ENCODE measurements at regions not wholly inside any gene's neighbourhood (a gene's known extent, or its start where the extent isn't known, plus 50 kb on each side); places are given as distances from the start of the nearest gene placed in this dataset.
"Not testable (repeated sequence)": the region's sequence is repeated elsewhere in the genome, so short reads cannot be mapped to it uniquely, and the experiment has no call there.

GRCh38 chr9:101893661-101894646, 155.5 kb upstream of the GRIN3A start:
- DNase-seq (ENCODE audit: low read depth in 2 of 3, low spot score in 1 of 3): no peak

- no peak for DNase-seq (ENCODE audit: low read depth in 2 of 3, low spot score in 1 of 3)
Measured at GRCh38 chr9:101881508-101881907, 143.1 kb upstream of the GRIN3A start.

GRCh38 chr9:101880846-101881245, 142.4 kb upstream of the GRIN3A start:
- DNase-seq (ENCODE audit: low read depth in 2 of 3, low spot score in 1 of 3): no peak

GRCh38 chr9:101878734-101879133, 140.3 kb upstream of the GRIN3A start:
- no peak for DNase-seq (ENCODE audit: low read depth in 2 of 3, low spot score in 1 of 3)

- no peak for DNase-seq (ENCODE audit: low read depth in 2 of 3, low spot score in 1 of 3)
Measured at GRCh38 chr9:101877439-101877838, 139.0 kb upstream of the GRIN3A start.

GRCh38 chr9:101861472-101861871, 123.0 kb upstream of the GRIN3A start:
- no peak for DNase-seq (ENCODE audit: low read depth in 2 of 3, low spot score in 1 of 3)

GRCh38 chr9:101860920-101861319, 122.5 kb upstream of the GRIN3A start:
- DNase-seq (ENCODE audit: low read depth in 2 of 3, low spot score in 1 of 3): no peak

- DNase-seq (ENCODE audit: low read depth in 2 of 3, low spot score in 1 of 3): no peak
Measured at GRCh38 chr9:101859620-101860019, 121.2 kb upstream of the GRIN3A start.

GRCh38 chr9:101858026-101858425, 119.6 kb upstream of the GRIN3A start:
- no peak for DNase-seq (ENCODE audit: low read depth in 2 of 3, low spot score in 1 of 3)

- no peak for DNase-seq (ENCODE audit: low read depth in 2 of 3, low spot score in 1 of 3)
Measured at GRCh38 chr9:101849102-101849707, 110.8 kb upstream of the GRIN3A start.

- no peak for DNase-seq (ENCODE audit: low read depth in 2 of 3, low spot score in 1 of 3)
Measured at GRCh38 chr9:101848485-101848919, 110.1 kb upstream of the GRIN3A start.

- no peak for DNase-seq (ENCODE audit: low read depth in 2 of 3, low spot score in 1 of 3)
Measured at GRCh38 chr9:101846161-101846560, 107.7 kb upstream of the GRIN3A start.

GRCh38 chr9:101840694-101841188, 102.3 kb upstream of the GRIN3A start:
- DNase-seq (ENCODE audit: low read depth in 2 of 3, low spot score in 1 of 3): no peak

- DNase-seq (ENCODE audit: low read depth in 2 of 3, low spot score in 1 of 3): not testable (repeated sequence)
Measured at GRCh38 chr9:101838988-101839387, 100.5 kb upstream of the GRIN3A start.

GRCh38 chr9:101836021-101836420, 97.6 kb upstream of the GRIN3A start:
- no peak for DNase-seq (ENCODE audit: low read depth in 2 of 3, low spot score in 1 of 3)

- DNase-seq (ENCODE audit: low read depth in 2 of 3, low spot score in 1 of 3): no peak
Measured at GRCh38 chr9:101832486-101832885, 94.0 kb upstream of the GRIN3A start.

- not testable (repeated sequence) for DNase-seq (ENCODE audit: low read depth in 2 of 3, low spot score in 1 of 3)
Measured at GRCh38 chr9:101821450-101821849, 83.0 kb upstream of the GRIN3A start.

GRCh38 chr9:101820983-101821382, 82.5 kb upstream of the GRIN3A start:
- not testable (repeated sequence) for DNase-seq (ENCODE audit: low read depth in 2 of 3, low spot score in 1 of 3)

- DNase-seq (ENCODE audit: low read depth in 2 of 3, low spot score in 1 of 3): no peak
Measured at GRCh38 chr9:101814064-101814463, 75.6 kb upstream of the GRIN3A start.

- not testable (repeated sequence) for DNase-seq (ENCODE audit: low read depth in 2 of 3, low spot score in 1 of 3)
Measured at GRCh38 chr9:101807879-101808278, 69.4 kb upstream of the GRIN3A start.

GRCh38 chr9:101796044-101796443, 57.6 kb upstream of the GRIN3A start:
- no peak for DNase-seq (ENCODE audit: low read depth in 2 of 3, low spot score in 1 of 3)

- no peak for DNase-seq (ENCODE audit: low read depth in 2 of 3, low spot score in 1 of 3)
Measured at GRCh38 chr9:101795147-101795546, 56.7 kb upstream of the GRIN3A start.
